ENCODE measurements at regions not wholly inside any gene's neighbourhood (a gene's known extent, or its start where the extent isn't known, plus 50 kb on each side); places are given as distances from the start of the nearest gene placed in this dataset.

DNA sequence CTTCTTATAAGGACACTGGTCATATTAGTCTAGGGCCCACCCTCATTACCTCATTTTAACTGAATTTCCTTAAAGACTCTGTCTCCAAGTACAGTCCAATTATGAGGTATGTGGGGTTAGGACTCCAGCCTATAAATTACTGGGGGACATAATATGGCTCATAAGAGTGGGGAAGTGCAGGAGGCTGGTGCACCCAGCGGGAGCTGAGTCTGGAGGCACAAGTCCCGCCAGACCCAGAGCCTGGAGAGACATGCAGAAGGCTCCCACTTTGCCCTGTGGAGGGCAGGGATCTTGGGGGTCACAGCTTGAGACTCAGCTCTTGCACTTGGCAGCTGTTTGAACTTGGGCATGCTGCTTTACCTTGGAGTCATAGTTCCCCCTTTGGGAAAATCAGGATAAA is 250.4 kb downstream of the RHOU start:
- TF ChIP-seq, protein P1, sequence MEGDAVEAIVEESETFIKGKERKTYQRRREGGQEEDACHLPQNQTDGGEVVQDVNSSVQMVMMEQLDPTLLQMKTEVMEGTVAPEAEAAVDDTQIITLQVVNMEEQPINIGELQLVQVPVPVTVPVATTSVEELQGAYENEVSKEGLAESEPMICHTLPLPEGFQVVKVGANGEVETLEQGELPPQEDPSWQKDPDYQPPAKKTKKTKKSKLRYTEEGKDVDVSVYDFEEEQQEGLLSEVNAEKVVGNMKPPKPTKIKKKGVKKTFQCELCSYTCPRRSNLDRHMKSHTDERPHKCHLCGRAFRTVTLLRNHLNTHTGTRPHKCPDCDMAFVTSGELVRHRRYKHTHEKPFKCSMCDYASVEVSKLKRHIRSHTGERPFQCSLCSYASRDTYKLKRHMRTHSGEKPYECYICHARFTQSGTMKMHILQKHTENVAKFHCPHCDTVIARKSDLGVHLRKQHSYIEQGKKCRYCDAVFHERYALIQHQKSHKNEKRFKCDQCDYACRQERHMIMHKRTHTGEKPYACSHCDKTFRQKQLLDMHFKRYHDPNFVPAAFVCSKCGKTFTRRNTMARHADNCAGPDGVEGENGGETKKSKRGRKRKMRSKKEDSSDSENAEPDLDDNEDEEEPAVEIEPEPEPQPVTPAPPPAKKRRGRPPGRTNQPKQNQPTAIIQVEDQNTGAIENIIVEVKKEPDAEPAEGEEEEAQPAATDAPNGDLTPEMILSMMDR (conservative IDR thresholded peaks at IDR 0.05) = no peak
- TF ChIP-seq EZH2 (IDR thresholded peaks at IDR 0.05; ENCODE audit: low read depth) = no peak

Measured in PC-9 (cell line).